GM21360 (cell line): ENCODE measurements at regions not wholly inside any gene's neighbourhood (a gene's known extent, or its start where the extent isn't known, plus 50 kb on each side); places are given as distances from the start of the nearest gene placed in this dataset.

Experiments used
- ATAC-seq: cut with Tn5 transposase; IDR thresholded peaks from one replicate; pipeline ENCODE4 v1.9.1; 2021; ENCODE audit warnings: mild to moderate bottlenecking, moderate library complexity; ENCODE audit not compliant: unreplicated experiment

GRCh38 chr1:199303035-199303434 lies 664.2 kb downstream of the PTPRC start:
- ATAC-seq, result no peak

- ATAC-seq, result no peak
Measured at GRCh38 chr1:199305053-199305452, 666.2 kb downstream of the PTPRC start.

GRCh38 chr1:199307496-199308264 lies 668.8 kb downstream of the PTPRC start:
- ATAC-seq, result no peak

- ATAC-seq, result peak; percentile 65
Measured at GRCh38 chr1:199308349-199308846, 669.6 kb downstream of the PTPRC start.

GRCh38 chr1:199310708-199311107 lies 671.9 kb downstream of the PTPRC start:
- no peak for ATAC-seq

- no peak for ATAC-seq
Measured at GRCh38 chr1:199311478-199312262, 672.8 kb downstream of the PTPRC start.

GRCh38 chr1:199312626-199313025 lies 673.8 kb downstream of the PTPRC start:
- ATAC-seq, result no peak

GRCh38 chr1:199313444-199313843 lies 674.6 kb downstream of the PTPRC start:
- ATAC-seq, result no peak

GRCh38 chr1:199319341-199319740 lies 680.5 kb downstream of the PTPRC start:
- ATAC-seq, result no peak

- no peak for ATAC-seq
Measured at GRCh38 chr1:199322278-199322677, 683.4 kb downstream of the PTPRC start.

- no peak for ATAC-seq
Measured at GRCh38 chr1:199333180-199333579, 694.3 kb upstream of the NR5A2 start.

- ATAC-seq, result no peak
Measured at GRCh38 chr1:199335496-199335895, 692.0 kb upstream of the NR5A2 start.

GRCh38 chr1:199336745-199337640 lies 690.5 kb upstream of the NR5A2 start:
- ATAC-seq, result no peak

- no peak for ATAC-seq
Measured at GRCh38 chr1:199338760-199339159, 688.8 kb upstream of the NR5A2 start.

- no peak for ATAC-seq
Measured at GRCh38 chr1:199352351-199352750, 675.2 kb upstream of the NR5A2 start.

GRCh38 chr1:199353906-199354305 lies 673.6 kb upstream of the NR5A2 start:
- no peak for ATAC-seq

GRCh38 chr1:199356561-199356960 lies 670.9 kb upstream of the NR5A2 start:
- no peak for ATAC-seq

- ATAC-seq, result no peak
Measured at GRCh38 chr1:199357599-199357998, 669.9 kb upstream of the NR5A2 start.

GRCh38 chr1:199362996-199363395 lies 664.5 kb upstream of the NR5A2 start:
- ATAC-seq, result no peak

- ATAC-seq, result no peak
Measured at GRCh38 chr1:199373139-199373538, 654.4 kb upstream of the NR5A2 start.

GRCh38 chr1:199377211-199377610 lies 650.3 kb upstream of the NR5A2 start:
- ATAC-seq, result no peak
